T-helper 17 cell (primary cell): ENCODE measurements at regions not wholly inside any gene's neighbourhood (a gene's known extent, or its start where the extent isn't known, plus 50 kb on each side); places are given as distances from the start of the nearest gene placed in this dataset.

Source experiments
- ATAC-seq: fragments of 150-1000 bp; cut with Tn5 transposase; 2 replicates; pipeline ENCODE4 v1.10.0; 2021; ENCODE audit warnings: mild to moderate bottlenecking, moderate library complexity
- DNase-seq, 3 donors: peaks; one replicate each; pipeline versions ENCODE4 v3.0.0 to v3.0.0-alpha.2; 2020 to 2021
- H3K9me3 ChIP-seq: one replicate; pipeline ENCODE4 v1.7.0; 2013; ENCODE audit warnings: low read length, mild to moderate bottlenecking; ENCODE audit not compliant: control insufficient read depth, poor library complexity, severe bottlenecking
- H3K27ac Mint-ChIP-seq: one replicate; pipeline ENCODE4 v1.8.0; 2022; ENCODE audit warnings: mild to moderate bottlenecking, moderate library complexity, mixed read lengths
- H3K27me3 Mint-ChIP-seq: one replicate; pipeline ENCODE4 v1.8.0; 2022; ENCODE audit warnings: mixed read lengths
- H3K36me3 Mint-ChIP-seq: one replicate; pipeline ENCODE4 v1.8.0; 2022; ENCODE audit warnings: low read depth, mixed read lengths
- H3K4me1 Mint-ChIP-seq: one replicate; pipeline ENCODE4 v1.8.0; 2022; ENCODE audit warnings: mild to moderate bottlenecking, mixed read lengths
- H3K4me3 Mint-ChIP-seq: one replicate; pipeline ENCODE4 v1.8.0; 2022; ENCODE audit warnings: mild to moderate bottlenecking, moderate library complexity, mixed read lengths

GRCh38 chr6:166836785-166837718 is 119.3 kb downstream of the RNASET2 start:
- no peak for ATAC-seq
- no peak overlapping the region for H3K27ac Mint-ChIP-seq
- peaks cover under 1% of the 10 kb centered on the region for H3K36me3 Mint-ChIP-seq
- no peaks in the 10 kb centered on the region for H3K9me3 ChIP-seq
- no peak for DNase-seq
- H3K4me3 Mint-ChIP-seq = no peak overlapping the region
- peaks cover 3% of the 10 kb centered on the region for H3K4me1 Mint-ChIP-seq
- no peaks in the 10 kb centered on the region for H3K27me3 Mint-ChIP-seq

GRCh38 chr6:166834049-166834448 is 122.3 kb downstream of the RNASET2 start:
- Mint-ChIP-seq H3K4me1 (peaks cover 12% of the 10 kb centered on the region), H3K27ac (no peak overlapping the region), H3K36me3 (peaks cover 5% of the 10 kb centered on the region), H3K4me3 (no peak overlapping the region), H3K27me3 (no peaks in the 10 kb centered on the region)
- ATAC-seq (no peak), DNase-seq (no peak)
- H3K9me3 ChIP-seq = no peaks in the 10 kb centered on the region

- H3K4me3 Mint-ChIP-seq = no peak overlapping the region
- no peaks in the 10 kb centered on the region for H3K27me3 Mint-ChIP-seq
- H3K4me1 Mint-ChIP-seq = peaks cover 11% of the 10 kb centered on the region
- H3K27ac Mint-ChIP-seq = peak overlapping the region; percentile 76
- no peak for ATAC-seq
- no peaks in the 10 kb centered on the region for H3K9me3 ChIP-seq
- no peak for DNase-seq
- H3K36me3 Mint-ChIP-seq = peaks cover 5% of the 10 kb centered on the region
Measured at GRCh38 chr6:166830891-166831363, 125.4 kb downstream of the RNASET2 start.

- peak; percentile 39 for ATAC-seq
- Mint-ChIP-seq H3K27me3 (no peaks in the 10 kb centered on the region), H3K36me3 (peaks cover 5% of the 10 kb centered on the region), H3K4me1 (peaks cover 11% of the 10 kb centered on the region), H3K27ac (no peak overlapping the region), H3K4me3 (no peak overlapping the region)
- no peak for DNase-seq
- H3K9me3 ChIP-seq = no peaks in the 10 kb centered on the region
Measured at GRCh38 chr6:166830185-166830890, 126.0 kb downstream of the RNASET2 start.

GRCh38 chr6:166826264-166826663 is 130.1 kb downstream of the RNASET2 start:
- Mint-ChIP-seq H3K4me3 (no peak overlapping the region), H3K4me1 (peaks cover 8% of the 10 kb centered on the region), H3K27ac (no peak overlapping the region), H3K27me3 (no peaks in the 10 kb centered on the region), H3K36me3 (peaks cover 2% of the 10 kb centered on the region)
- ATAC-seq (no peak), DNase-seq (no peak)
- no peaks in the 10 kb centered on the region for H3K9me3 ChIP-seq

GRCh38 chr6:166825553-166826145 is 130.7 kb downstream of the RNASET2 start:
- Mint-ChIP-seq H3K4me1 (peaks cover 5% of the 10 kb centered on the region), H3K4me3 (no peak overlapping the region), H3K27me3 (no peaks in the 10 kb centered on the region), H3K36me3 (no peaks in the 10 kb centered on the region), H3K27ac (no peak overlapping the region)
- no peak for DNase-seq
- H3K9me3 ChIP-seq = no peaks in the 10 kb centered on the region
- ATAC-seq = no peak

GRCh38 chr6:166824880-166825250 is 131.5 kb downstream of the RNASET2 start:
- Mint-ChIP-seq H3K4me1 (peaks cover 2% of the 10 kb centered on the region), H3K36me3 (no peaks in the 10 kb centered on the region), H3K4me3 (no peak overlapping the region), H3K27ac (no peak overlapping the region), H3K27me3 (no peaks in the 10 kb centered on the region)
- H3K9me3 ChIP-seq = no peaks in the 10 kb centered on the region
- no peak for DNase-seq
- ATAC-seq = no peak

GRCh38 chr6:166824146-166824879 is 132.0 kb downstream of the RNASET2 start:
- Mint-ChIP-seq H3K4me1 (peaks cover 2% of the 10 kb centered on the region), H3K27me3 (no peaks in the 10 kb centered on the region), H3K36me3 (no peaks in the 10 kb centered on the region), H3K27ac (no peak overlapping the region), H3K4me3 (no peak overlapping the region)
- H3K9me3 ChIP-seq = no peaks in the 10 kb centered on the region
- DNase-seq = no peak
- ATAC-seq = no peak

- H3K36me3 Mint-ChIP-seq = no peaks in the 10 kb centered on the region
- no peak for ATAC-seq
- H3K4me3 Mint-ChIP-seq = no peak overlapping the region
- H3K27ac Mint-ChIP-seq = no peak overlapping the region
- no peaks in the 10 kb centered on the region for H3K9me3 ChIP-seq
- peaks cover 2% of the 10 kb centered on the region for H3K4me1 Mint-ChIP-seq
- DNase-seq = no peak
- no peaks in the 10 kb centered on the region for H3K27me3 Mint-ChIP-seq
Measured at GRCh38 chr6:166822609-166823008, 133.7 kb downstream of the RNASET2 start.

- Mint-ChIP-seq H3K27ac (no peak overlapping the region), H3K36me3 (no peaks in the 10 kb centered on the region), H3K4me1 (no peaks in the 10 kb centered on the region), H3K4me3 (no peak overlapping the region), H3K27me3 (no peaks in the 10 kb centered on the region)
- no peaks in the 10 kb centered on the region for H3K9me3 ChIP-seq
- ATAC-seq (no peak), DNase-seq (no peak)
Measured at GRCh38 chr6:166820483-166820882, 135.9 kb downstream of the RNASET2 start.

- H3K36me3 Mint-ChIP-seq = no peaks in the 10 kb centered on the region
- no peaks in the 10 kb centered on the region for H3K9me3 ChIP-seq
- H3K27me3 Mint-ChIP-seq = no peaks in the 10 kb centered on the region
- no peak for DNase-seq
- H3K4me3 Mint-ChIP-seq = no peak overlapping the region
- no peak for ATAC-seq
- no peaks in the 10 kb centered on the region for H3K4me1 Mint-ChIP-seq
- H3K27ac Mint-ChIP-seq = no peak overlapping the region
Measured at GRCh38 chr6:166820070-166820469, 136.3 kb downstream of the RNASET2 start.

GRCh38 chr6:166815629-166816028 is 140.7 kb downstream of the RNASET2 start:
- Mint-ChIP-seq H3K27me3 (no peaks in the 10 kb centered on the region), H3K4me1 (no peaks in the 10 kb centered on the region)

GRCh38 chr6:166814390-166814789 is 142.0 kb downstream of the RNASET2 start:
- DNase-seq (no peak), ATAC-seq (no peak)
- no peak overlapping the region for H3K27ac Mint-ChIP-seq
- H3K4me1 Mint-ChIP-seq = no peaks in the 10 kb centered on the region
- peaks cover under 1% of the 10 kb centered on the region for H3K36me3 Mint-ChIP-seq
- no peaks in the 10 kb centered on the region for H3K27me3 Mint-ChIP-seq
- no peak overlapping the region for H3K4me3 Mint-ChIP-seq
- H3K9me3 ChIP-seq = no peaks in the 10 kb centered on the region

More at GRCh38 chr6:166815629-166816028, 140.7 kb downstream of the RNASET2 start:
- ATAC-seq (no peak), DNase-seq (no peak)
- Mint-ChIP-seq H3K4me3 (no peak overlapping the region), H3K27ac (no peak overlapping the region), H3K36me3 (no peaks in the 10 kb centered on the region)
- no peaks in the 10 kb centered on the region for H3K9me3 ChIP-seq
